ENCODE measurements at regions not wholly inside any gene's neighbourhood (a gene's known extent, or its start where the extent isn't known, plus 50 kb on each side); places are given as distances from the start of the nearest gene placed in this dataset.

GRCh38 chr2:10187661-10188060 is 65.1 kb downstream of the RRM2 start:
- Histone ChIP-seq H3K27me3 (no peaks in the 10 kb centered on the region), H3K9me3 (no peaks in the 10 kb centered on the region), H3K4me1 (no peaks in the 10 kb centered on the region), H3K36me3 (no peaks in the 10 kb centered on the region), H3K4me3 (no peak overlapping the region), H3K27ac (no peak overlapping the region)
- no peak for DNase-seq (ENCODE audit: low spot score in 2 of 2)
- 88 to 93% methylated on average over 14 of the region's 14 CpGs for WGBS, 2 donors
- TF ChIP-seq EP300 (IDR thresholded peaks at IDR 0.05) (no peak), POLR2A (IDR thresholded peaks at IDR 0.05) (no peak)
- TF ChIP-seq, protein P1, sequence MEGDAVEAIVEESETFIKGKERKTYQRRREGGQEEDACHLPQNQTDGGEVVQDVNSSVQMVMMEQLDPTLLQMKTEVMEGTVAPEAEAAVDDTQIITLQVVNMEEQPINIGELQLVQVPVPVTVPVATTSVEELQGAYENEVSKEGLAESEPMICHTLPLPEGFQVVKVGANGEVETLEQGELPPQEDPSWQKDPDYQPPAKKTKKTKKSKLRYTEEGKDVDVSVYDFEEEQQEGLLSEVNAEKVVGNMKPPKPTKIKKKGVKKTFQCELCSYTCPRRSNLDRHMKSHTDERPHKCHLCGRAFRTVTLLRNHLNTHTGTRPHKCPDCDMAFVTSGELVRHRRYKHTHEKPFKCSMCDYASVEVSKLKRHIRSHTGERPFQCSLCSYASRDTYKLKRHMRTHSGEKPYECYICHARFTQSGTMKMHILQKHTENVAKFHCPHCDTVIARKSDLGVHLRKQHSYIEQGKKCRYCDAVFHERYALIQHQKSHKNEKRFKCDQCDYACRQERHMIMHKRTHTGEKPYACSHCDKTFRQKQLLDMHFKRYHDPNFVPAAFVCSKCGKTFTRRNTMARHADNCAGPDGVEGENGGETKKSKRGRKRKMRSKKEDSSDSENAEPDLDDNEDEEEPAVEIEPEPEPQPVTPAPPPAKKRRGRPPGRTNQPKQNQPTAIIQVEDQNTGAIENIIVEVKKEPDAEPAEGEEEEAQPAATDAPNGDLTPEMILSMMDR (IDR thresholded peaks at IDR 0.05) = no peak

DNA sequence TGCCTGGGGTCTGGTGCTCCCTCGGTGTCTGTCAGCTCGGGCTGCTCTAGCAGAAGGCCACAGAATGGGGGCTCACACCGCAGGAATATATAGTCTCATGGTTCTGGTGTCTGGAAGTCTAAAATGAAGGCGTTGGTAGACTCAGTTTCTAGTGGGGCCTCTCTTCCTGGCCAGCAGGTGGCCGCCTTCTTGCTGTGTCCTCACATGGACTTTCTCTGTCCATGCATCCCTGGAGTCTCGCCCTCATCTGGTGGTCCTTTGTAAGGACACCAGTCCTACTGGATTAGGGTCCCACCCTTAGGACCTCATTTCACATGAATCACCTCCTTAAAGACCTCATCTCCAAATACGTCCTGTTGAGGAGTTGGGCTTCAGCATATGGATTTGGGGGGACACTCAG is 65.7 kb downstream of the RRM2 start:
- no peaks in the 10 kb centered on the region for H3K36me3 ChIP-seq
- no peaks in the 10 kb centered on the region for H3K4me1 ChIP-seq
- 95 to 96% methylated on average over 7 of the region's 7 CpGs for WGBS, 2 donors
- no peak for TF ChIP-seq EP300 (IDR thresholded peaks at IDR 0.05)
- TF ChIP-seq, protein P1 (IDR thresholded peaks at IDR 0.05) = no peak
- TF ChIP-seq POLR2A (IDR thresholded peaks at IDR 0.05) = no peak
- no peak for DNase-seq (ENCODE audit: low spot score in 2 of 2)
- H3K27me3 ChIP-seq = no peaks in the 10 kb centered on the region
- no peaks in the 10 kb centered on the region for H3K9me3 ChIP-seq
- no peak overlapping the region for H3K4me3 ChIP-seq
- no peak overlapping the region for H3K27ac ChIP-seq

- Histone ChIP-seq H3K4me1 (peaks cover 0 to 6% (median 0%) of the 10 kb centered on the region in 4 donors), H3K27me3 (no peaks in the 10 kb centered on the region), H3K9me3 (no peaks in the 10 kb centered on the region), H3K4me3 (no peak overlapping the region), H3K36me3 (no peaks in the 10 kb centered on the region), H3K27ac (no peak overlapping the region)
- no peak for DNase-seq (ENCODE audit: low spot score in 2 of 2)
- 89 to 97% methylated on average over 10 to 12 of the region's 12 CpGs for WGBS, 2 donors
- TF ChIP-seq POLR2A (IDR thresholded peaks at IDR 0.05) = no peak
- no peak for TF ChIP-seq EP300 (IDR thresholded peaks at IDR 0.05)
- TF ChIP-seq, protein P1 (IDR thresholded peaks at IDR 0.05) = no peak
Measured at GRCh38 chr2:10188729-10189305, 66.3 kb downstream of the RRM2 start.

- Histone ChIP-seq H3K36me3 (no peaks in the 10 kb centered on the region), H3K4me1 (peaks cover 0 to 8% (median 0%) of the 10 kb centered on the region in 4 donors), H3K9me3 (no peaks in the 10 kb centered on the region), H3K27ac (no peak overlapping the region), H3K27me3 (no peaks in the 10 kb centered on the region), H3K4me3 (no peak overlapping the region)
- DNase-seq (ENCODE audit: low spot score in 2 of 2) = no peak
- 96 to 99% methylated on average over 3 of the region's 3 CpGs for WGBS, 2 donors
- TF ChIP-seq EP300 (IDR thresholded peaks at IDR 0.05) (no peak), POLR2A (IDR thresholded peaks at IDR 0.05) (no peak)
- TF ChIP-seq, protein P1 (IDR thresholded peaks at IDR 0.05) = no peak
Measured at GRCh38 chr2:10190255-10190654, 67.7 kb downstream of the RRM2 start.

GRCh38 chr2:10190737-10191532 is 68.4 kb downstream of the RRM2 start:
- 78 to 81% methylated on average over 10 of the region's 10 CpGs for WGBS, 2 donors
- Histone ChIP-seq H3K27ac (no peak overlapping the region), H3K9me3 (no peaks in the 10 kb centered on the region), H3K36me3 (no peaks in the 10 kb centered on the region), H3K4me3 (no peak overlapping the region), H3K4me1 (peaks cover 0 to 8% (median 0%) of the 10 kb centered on the region in 4 donors), H3K27me3 (no peaks in the 10 kb centered on the region)
- DNase-seq (ENCODE audit: low spot score in 2 of 2) = no peak
- TF ChIP-seq POLR2A (IDR thresholded peaks at IDR 0.05) (no peak), EP300 (IDR thresholded peaks at IDR 0.05) (no peak)
- TF ChIP-seq, protein P1 (IDR thresholded peaks at IDR 0.05) = no peak
